Coronary artery (tissue), 2 donors: ENCODE measurements at regions not wholly inside any gene's neighbourhood (a gene's known extent, or its start where the extent isn't known, plus 50 kb on each side); places are given as distances from the start of the nearest gene placed in this dataset.
"Not testable (repeated sequence)": the region's sequence is repeated elsewhere in the genome, so short reads cannot be mapped to it uniquely, and the experiment has no call there.

Experiments
- DNase-seq: peaks from one replicate; pipeline ENCODE4 v3.0.0-alpha.2; 2017; ENCODE audit warnings: low spot score
- H3K27ac ChIP-seq, 2 donors: fragments of 200-600 bp; sonication (generic); one replicate each; pipeline ENCODE4 v1.5.1; 2016 to 2019
- H3K4me3 ChIP-seq: fragments of 200-600 bp; sonication (generic); 2 replicates; pipeline ENCODE4 v1.5.1; 2016; ENCODE audit warnings: mild to moderate bottlenecking, moderate library complexity
- TF ChIP-seq, protein P1 (sequence below): fragments of 200-600 bp; sonication (generic); IDR thresholded peaks from one replicate; pipeline ENCODE4 v1.5.1; 2019; ENCODE audit warnings: antibody characterized with exemption

GRCh38 chr5:96321345-96321744, 111.7 kb downstream of the PCSK1 start:
- TF ChIP-seq, protein P1, sequence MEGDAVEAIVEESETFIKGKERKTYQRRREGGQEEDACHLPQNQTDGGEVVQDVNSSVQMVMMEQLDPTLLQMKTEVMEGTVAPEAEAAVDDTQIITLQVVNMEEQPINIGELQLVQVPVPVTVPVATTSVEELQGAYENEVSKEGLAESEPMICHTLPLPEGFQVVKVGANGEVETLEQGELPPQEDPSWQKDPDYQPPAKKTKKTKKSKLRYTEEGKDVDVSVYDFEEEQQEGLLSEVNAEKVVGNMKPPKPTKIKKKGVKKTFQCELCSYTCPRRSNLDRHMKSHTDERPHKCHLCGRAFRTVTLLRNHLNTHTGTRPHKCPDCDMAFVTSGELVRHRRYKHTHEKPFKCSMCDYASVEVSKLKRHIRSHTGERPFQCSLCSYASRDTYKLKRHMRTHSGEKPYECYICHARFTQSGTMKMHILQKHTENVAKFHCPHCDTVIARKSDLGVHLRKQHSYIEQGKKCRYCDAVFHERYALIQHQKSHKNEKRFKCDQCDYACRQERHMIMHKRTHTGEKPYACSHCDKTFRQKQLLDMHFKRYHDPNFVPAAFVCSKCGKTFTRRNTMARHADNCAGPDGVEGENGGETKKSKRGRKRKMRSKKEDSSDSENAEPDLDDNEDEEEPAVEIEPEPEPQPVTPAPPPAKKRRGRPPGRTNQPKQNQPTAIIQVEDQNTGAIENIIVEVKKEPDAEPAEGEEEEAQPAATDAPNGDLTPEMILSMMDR: no peak
- DNase-seq: no peak

GRCh38 chr5:96320797-96321196, 112.3 kb downstream of the PCSK1 start:
- DNase-seq: no peak
- no peak overlapping the region for H3K4me3 ChIP-seq
- H3K27ac ChIP-seq: no peak overlapping the region
- TF ChIP-seq, protein P1: no peak

More at GRCh38 chr5:96321345-96321744, 111.7 kb downstream of the PCSK1 start:
- no peak overlapping the region for H3K27ac ChIP-seq
- no peak overlapping the region for H3K4me3 ChIP-seq

DNA sequence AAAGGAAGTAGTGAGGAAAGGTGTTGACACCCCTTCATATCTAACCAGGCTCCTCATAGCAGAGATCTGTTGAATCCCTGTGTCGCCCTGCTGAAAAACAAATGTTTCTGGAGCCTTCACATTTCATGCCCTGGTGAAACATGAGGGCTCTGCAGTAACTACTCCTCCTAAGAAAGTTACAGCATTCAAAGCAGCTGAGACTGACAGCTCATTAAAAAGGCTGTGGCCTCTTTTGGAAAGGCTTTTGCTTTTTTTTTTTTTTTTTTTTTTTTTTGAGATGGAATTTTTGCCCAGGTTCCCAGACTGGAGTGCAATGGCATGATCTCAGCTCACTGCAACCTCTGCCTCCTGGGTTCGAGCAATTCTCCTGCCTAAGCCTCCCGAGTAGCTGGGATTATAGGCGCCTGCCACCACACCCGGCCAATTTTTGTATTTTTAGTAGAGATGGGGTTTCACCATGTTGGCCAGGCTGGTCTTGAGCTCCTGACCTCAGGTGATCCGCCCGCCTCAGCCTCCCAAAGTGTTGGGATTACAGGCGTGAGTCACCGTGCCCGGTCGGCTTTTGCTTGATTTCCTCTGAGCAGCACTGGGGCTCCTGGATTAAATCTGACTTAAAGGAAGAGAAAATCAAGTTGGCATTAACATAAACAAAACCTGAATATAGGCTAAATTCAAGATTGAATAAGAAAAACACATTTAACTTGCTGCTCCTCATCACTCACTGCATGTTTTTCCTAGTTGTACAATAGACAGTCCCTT, 112.9 kb downstream of the PCSK1 start:
- not testable (repeated sequence) for H3K27ac ChIP-seq, DNase-seq

GRCh38 chr5:96318569-96319110, 114.4 kb downstream of the PCSK1 start:
- TF ChIP-seq, protein P1: no peak
- no peak for DNase-seq
- Histone ChIP-seq H3K4me3 (no peak overlapping the region), H3K27ac (no peak overlapping the region)

More for the DNA sequence above, 112.9 kb downstream of the PCSK1 start:
- not testable (repeated sequence) for H3K4me3 ChIP-seq

- Histone ChIP-seq H3K27ac (no peak overlapping the region), H3K4me3 (no peak overlapping the region)
- DNase-seq: no peak
- TF ChIP-seq, protein P1: no peak
Observed at GRCh38 chr5:96317945-96318344, 115.1 kb downstream of the PCSK1 start.

- TF ChIP-seq, protein P1: no peak
- no peak for DNase-seq
- no peak overlapping the region for H3K27ac ChIP-seq
- H3K4me3 ChIP-seq: no peak overlapping the region
Observed at GRCh38 chr5:96316487-96316886, 116.6 kb downstream of the PCSK1 start.

DNA sequence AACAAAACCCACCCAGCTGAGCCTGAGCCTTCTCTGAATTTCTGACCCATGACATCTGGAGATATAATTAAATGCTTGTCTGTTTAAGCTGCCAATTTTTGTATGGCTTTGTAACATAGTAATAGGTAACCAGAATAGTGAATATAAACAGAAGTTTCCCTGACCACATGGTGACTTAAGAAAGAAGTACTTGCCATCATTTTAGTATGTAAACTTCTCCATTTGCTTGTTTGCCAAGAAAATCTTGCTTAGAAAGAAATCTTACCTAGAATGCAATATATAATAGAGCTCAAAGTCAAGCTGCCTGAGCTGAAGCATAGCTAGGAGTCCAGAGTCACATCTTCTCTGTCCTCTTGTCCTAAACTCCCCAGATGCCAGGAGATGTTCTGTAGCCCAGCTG, 117.0 kb downstream of the PCSK1 start:
- no peak overlapping the region for H3K27ac ChIP-seq
- TF ChIP-seq, protein P1: no peak
- no peak for DNase-seq
- H3K4me3 ChIP-seq: no peak overlapping the region
